WTC11 (cell line): ENCODE measurements at regions not wholly inside any gene's neighbourhood (a gene's known extent, or its start where the extent isn't known, plus 50 kb on each side); places are given as distances from the start of the nearest gene placed in this dataset.

ENCODE experiments used
- ATF3 ChIP-seq: sonication (generic); formaldehyde crosslinking; conservative IDR thresholded peaks from 2 replicates; pipeline ENCODE4 v1.8.1; 2022; ENCODE audit warnings: mild to moderate bottlenecking, missing genetic modification reagents
- CREB1 ChIP-seq: sonication (generic); formaldehyde crosslinking; IDR thresholded peaks from 2 replicates; pipeline ENCODE4 v1.8.0; 2023; ENCODE audit warnings: mild to moderate bottlenecking, missing genetic modification reagents
- CTCF ChIP-seq: fragments of 200-600 bp; IDR thresholded peaks from 2 replicates; pipeline ENCODE4 v1.8.0; 2022; ENCODE audit warnings: antibody characterized with exemption
- E2F1 ChIP-seq: sonication (generic); formaldehyde crosslinking; IDR thresholded peaks from 2 replicates; pipeline ENCODE4 v1.8.0; 2022; ENCODE audit warnings: mild to moderate bottlenecking, missing genetic modification reagents
- FOXJ3 ChIP-seq: sonication (generic); formaldehyde crosslinking; IDR thresholded peaks from 2 replicates; pipeline ENCODE4 v1.9.0; 2021; ENCODE audit warnings: missing genetic modification reagents, mild to moderate bottlenecking, borderline replicate concordance
- FOXK1 ChIP-seq: sonication (generic); formaldehyde crosslinking; IDR thresholded peaks from 2 replicates; pipeline ENCODE4 v1.8.0; 2022; ENCODE audit warnings: mild to moderate bottlenecking, moderate library complexity, missing genetic modification reagents
- IRF1 ChIP-seq: sonication (generic); formaldehyde crosslinking; IDR thresholded peaks from 2 replicates; pipeline ENCODE4 v1.8.0; 2023; ENCODE audit warnings: missing genetic modification reagents
- MLX ChIP-seq: sonication (generic); formaldehyde crosslinking; IDR thresholded peaks from 2 replicates; pipeline ENCODE4 v1.8.1; 2023; ENCODE audit warnings: mild to moderate bottlenecking, missing genetic modification reagents, moderate library complexity
- NR2C2 ChIP-seq: sonication (generic); formaldehyde crosslinking; IDR thresholded peaks from 2 replicates; pipeline ENCODE4 v1.8.0; 2022; ENCODE audit warnings: mild to moderate bottlenecking, missing genetic modification reagents
- USF2 ChIP-seq: sonication (generic); formaldehyde crosslinking; IDR thresholded peaks from 2 replicates; pipeline ENCODE4 v1.8.1; 2023; ENCODE audit warnings: mild to moderate bottlenecking, missing genetic modification reagents, moderate library complexity
- ZBTB21 ChIP-seq: sonication (generic); formaldehyde crosslinking; IDR thresholded peaks from 2 replicates; pipeline ENCODE4 v1.8.1; 2023; ENCODE audit warnings: mild to moderate bottlenecking, missing genetic modification reagents, borderline replicate concordance
- TF ChIP-seq, protein P1 (sequence below): sonication (generic); formaldehyde crosslinking; IDR thresholded peaks from 2 replicates; pipeline ENCODE4 v1.8.1; 2022; ENCODE audit warnings: low read depth, mild to moderate bottlenecking, moderate library complexity, missing genetic modification reagents, borderline replicate concordance

GRCh38 chr2:239876271-239876947 lies 148.7 kb downstream of the NDUFA10 start:
- TF ChIP-seq, protein P1, sequence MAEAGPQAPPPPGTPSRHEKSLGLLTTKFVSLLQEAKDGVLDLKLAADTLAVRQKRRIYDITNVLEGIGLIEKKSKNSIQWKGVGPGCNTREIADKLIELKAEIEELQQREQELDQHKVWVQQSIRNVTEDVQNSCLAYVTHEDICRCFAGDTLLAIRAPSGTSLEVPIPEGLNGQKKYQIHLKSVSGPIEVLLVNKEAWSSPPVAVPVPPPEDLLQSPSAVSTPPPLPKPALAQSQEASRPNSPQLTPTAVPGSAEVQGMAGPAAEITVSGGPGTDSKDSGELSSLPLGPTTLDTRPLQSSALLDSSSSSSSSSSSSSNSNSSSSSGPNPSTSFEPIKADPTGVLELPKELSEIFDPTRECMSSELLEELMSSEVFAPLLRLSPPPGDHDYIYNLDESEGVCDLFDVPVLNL (CRISPR knock-in tag), result no peak
- TF ChIP-seq FOXJ3 (CRISPR knock-in tag), result no peak
- no peak for TF ChIP-seq IRF1 (CRISPR knock-in tag)
- TF ChIP-seq CTCF, result no peak
- no peak for TF ChIP-seq MLX (CRISPR knock-in tag)
- no peak for TF ChIP-seq USF2 (CRISPR knock-in tag)
- TF ChIP-seq E2F1 (CRISPR knock-in tag), result no peak
- TF ChIP-seq ZBTB21 (CRISPR knock-in tag), result no peak
- no peak for TF ChIP-seq FOXK1 (CRISPR knock-in tag)
- no peak for TF ChIP-seq ATF3 (CRISPR knock-in tag)
- TF ChIP-seq NR2C2 (CRISPR knock-in tag), result no peak
- TF ChIP-seq CREB1 (CRISPR knock-in tag), result no peak
